Neural progenitor cell (in vitro differentiated cells): ENCODE measurements at regions not wholly inside any gene's neighbourhood (a gene's known extent, or its start where the extent isn't known, plus 50 kb on each side); places are given as distances from the start of the nearest gene placed in this dataset.

ENCODE experiments used
- DNase-seq: peaks from one replicate; pipeline ENCODE4 v3.0.0-alpha.2; 2016; ENCODE audit warnings: low spot score
- H2AFZ ChIP-seq: fragments of 200-600 bp; sonication (generic); replicated peaks from 2 replicates; pipeline ENCODE4 v1.6.1; 2016; ENCODE audit warnings: antibody characterized with exemption
- H3F3A ChIP-seq: fragments of 200-600 bp; sonication (generic); 2 replicates; pipeline ENCODE4 v1.6.1; 2016; ENCODE audit warnings: antibody characterized with exemption, low read depth
- H3K27ac ChIP-seq: fragments of 200-600 bp; sonication (generic); 2 replicates; pipeline ENCODE4 v1.5.1; 2016; ENCODE audit warnings: mild to moderate bottlenecking
- H3K27me3 ChIP-seq: fragments of 200-600 bp; sonication (generic); 2 replicates; pipeline ENCODE4 v1.6.1; 2016; ENCODE audit warnings: mild to moderate bottlenecking, moderate library complexity
- H3K36me3 ChIP-seq: fragments of 200-600 bp; sonication (generic); 2 replicates; pipeline ENCODE4 v1.5.1; 2016
- H3K4me1 ChIP-seq: fragments of 200-600 bp; sonication (generic); 2 replicates; pipeline ENCODE4 v1.6.1; 2016; ENCODE audit warnings: mixed run types
- H3K4me2 ChIP-seq: fragments of 200-600 bp; sonication (generic); 2 replicates; pipeline ENCODE4 v1.6.1; 2016
- H3K4me3 ChIP-seq: fragments of 200-600 bp; sonication (generic); 2 replicates; pipeline ENCODE4 v1.5.1; 2016
- H3K79me2 ChIP-seq: fragments of 200-600 bp; sonication (generic); 2 replicates; pipeline ENCODE4 v1.6.1; 2016; ENCODE audit warnings: low read depth
- H3K9ac ChIP-seq: fragments of 200-600 bp; sonication (generic); 2 replicates; pipeline ENCODE4 v1.6.1; 2016
- H3K9me3 ChIP-seq: fragments of 200-600 bp; sonication (generic); 2 replicates; pipeline ENCODE4 v1.5.1; 2016; ENCODE audit warnings: low read depth
- H4K20me1 ChIP-seq: fragments of 200-600 bp; sonication (generic); 2 replicates; pipeline ENCODE4 v1.6.1; 2016; ENCODE audit warnings: low read depth
- H3K27ac Mint-ChIP-seq: 3 replicates; pipeline ENCODE4 v1.8.0; 2021; ENCODE audit warnings: mixed read lengths
- H3K27me3 Mint-ChIP-seq: 2 replicates; pipeline ENCODE4 v1.8.0; 2022; ENCODE audit warnings: low read depth, mild to moderate bottlenecking, inconsistent platforms, moderate library complexity, mixed read lengths; ENCODE audit not compliant: insufficient read depth
- H3K36me3 Mint-ChIP-seq: 3 replicates; pipeline ENCODE4 v1.8.0; 2021; ENCODE audit warnings: mixed read lengths
- H3K4me1 Mint-ChIP-seq: 3 replicates; pipeline ENCODE4 v1.8.0; 2021; ENCODE audit warnings: mixed read lengths
- H3K4me3 Mint-ChIP-seq: 3 replicates; pipeline ENCODE4 v1.8.0; 2021; ENCODE audit warnings: mild to moderate bottlenecking, moderate library complexity, mixed read lengths
- H3K9me3 Mint-ChIP-seq: 3 replicates; pipeline ENCODE4 v1.8.0; 2020; ENCODE audit warnings: mixed read lengths
- CTCF ChIP-seq: fragments of 200-600 bp; sonication (generic); IDR thresholded peaks from 2 replicates; pipeline ENCODE4 v1.5.1; 2017; ENCODE audit warnings: antibody characterized with exemption, mild to moderate bottlenecking
- EZH2 ChIP-seq: fragments of 200-600 bp; sonication (generic); IDR thresholded peaks from 2 replicates; pipeline ENCODE4 v1.6.1; 2017; ENCODE audit warnings: antibody characterized with exemption, mild to moderate bottlenecking, moderate library complexity
- EZH2phosphoT487 ChIP-seq: fragments of 200-600 bp; sonication (generic); IDR thresholded peaks from 2 replicates; pipeline ENCODE4 v1.6.1; 2017; ENCODE audit warnings: antibody characterized with exemption

DNA sequence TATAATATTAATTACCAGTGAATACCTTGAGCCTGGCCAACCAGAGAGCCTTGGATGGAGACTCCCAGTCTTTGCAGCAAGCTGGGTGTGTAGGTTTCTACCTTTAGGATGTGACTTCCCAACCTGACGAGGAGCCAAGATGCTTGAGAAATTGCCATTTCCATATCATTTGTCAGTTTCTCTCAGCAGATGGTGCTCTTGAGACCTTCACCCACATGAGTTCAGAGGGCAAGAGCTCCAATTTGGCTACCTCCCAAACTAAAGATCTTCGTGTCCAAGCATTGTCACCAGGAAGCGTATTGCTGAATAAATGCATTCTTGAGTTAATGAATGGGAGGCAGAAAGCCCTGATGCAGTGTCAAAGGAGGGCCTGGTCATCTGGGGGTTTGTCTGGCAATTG lies 106.4 kb upstream of the TBX5 start:
- H3K9me3 ChIP-seq = no peaks in the 10 kb centered on the region
- no peak for DNase-seq
- no peaks in the 10 kb centered on the region for H4K20me1 ChIP-seq
- H3K4me2 ChIP-seq = no peak overlapping the region
- Mint-ChIP-seq H3K9me3 (no peaks in the 10 kb centered on the region), H3K27me3 (peaks cover 5% of the 10 kb centered on the region), H3K4me1 (no peaks in the 10 kb centered on the region), H3K27ac (no peak overlapping the region), H3K36me3 (no peaks in the 10 kb centered on the region), H3K4me3 (no peak overlapping the region)
- TF ChIP-seq CTCF (peak; percentile 6), EZH2phosphoT487 (no peak)
- peaks cover 15% of the 10 kb centered on the region for H3K27me3 ChIP-seq
- H3K4me1 ChIP-seq = peaks cover 3% of the 10 kb centered on the region
- no peaks in the 10 kb centered on the region for H3K36me3 ChIP-seq
- H3K4me3 ChIP-seq = no peak overlapping the region
- H3K27ac ChIP-seq = no peak overlapping the region
- H3K9ac ChIP-seq = no peak overlapping the region
- no peak overlapping the region for H2AFZ ChIP-seq
- no peaks in the 10 kb centered on the region for H3K79me2 ChIP-seq
- no peaks in the 10 kb centered on the region for H3F3A ChIP-seq

GRCh38 chr12:114508529-114509129 lies 102.7 kb upstream of the TBX5 start:
- Histone ChIP-seq H3K4me3 (no peak overlapping the region), H3K36me3 (no peaks in the 10 kb centered on the region), H3K9me3 (no peaks in the 10 kb centered on the region), H3K27ac (no peak overlapping the region), H3K4me1 (peaks cover 3% of the 10 kb centered on the region), H4K20me1 (no peaks in the 10 kb centered on the region), H3F3A (no peaks in the 10 kb centered on the region), H2AFZ (no peak overlapping the region), H3K9ac (no peak overlapping the region), H3K27me3 (peaks cover 52% of the 10 kb centered on the region), H3K4me2 (no peak overlapping the region), H3K79me2 (no peaks in the 10 kb centered on the region)
- peak; percentile 88 for TF ChIP-seq CTCF
- no peak for TF ChIP-seq EZH2phosphoT487
- Mint-ChIP-seq H3K36me3 (no peaks in the 10 kb centered on the region), H3K27ac (no peak overlapping the region), H3K4me1 (no peaks in the 10 kb centered on the region), H3K27me3 (peaks cover 3% of the 10 kb centered on the region), H3K9me3 (no peaks in the 10 kb centered on the region), H3K4me3 (no peak overlapping the region)
- peak; percentile 88 for DNase-seq

GRCh38 chr12:114506651-114507050 lies 100.7 kb upstream of the TBX5 start:
- H3K9me3 ChIP-seq = no peaks in the 10 kb centered on the region
- no peaks in the 10 kb centered on the region for H3K9me3 Mint-ChIP-seq
- H3K79me2 ChIP-seq = no peaks in the 10 kb centered on the region
- no peaks in the 10 kb centered on the region for H4K20me1 ChIP-seq
- no peak overlapping the region for H3K9ac ChIP-seq
- TF ChIP-seq EZH2phosphoT487 = no peak
- no peak for TF ChIP-seq EZH2
- no peak for TF ChIP-seq CTCF
- H3K4me3 Mint-ChIP-seq = no peak overlapping the region
- no peak overlapping the region for H3K27ac ChIP-seq
- no peak overlapping the region for H3K4me2 ChIP-seq
- H2AFZ ChIP-seq = no peak overlapping the region
- peaks cover 5% of the 10 kb centered on the region for H3K4me1 ChIP-seq
- peaks cover 1% of the 10 kb centered on the region for H3K4me1 Mint-ChIP-seq
- no peak for DNase-seq
- H3K36me3 Mint-ChIP-seq = no peaks in the 10 kb centered on the region
- H3K27ac Mint-ChIP-seq = no peak overlapping the region
- no peaks in the 10 kb centered on the region for H3K36me3 ChIP-seq
- H3K27me3 ChIP-seq = peaks cover 69% of the 10 kb centered on the region
- peaks cover 6% of the 10 kb centered on the region for H3K27me3 Mint-ChIP-seq
- peaks cover 2% of the 10 kb centered on the region for H3F3A ChIP-seq
- H3K4me3 ChIP-seq = no peak overlapping the region
